ENCODE measurements at regions not wholly inside any gene's neighbourhood (a gene's known extent, or its start where the extent isn't known, plus 50 kb on each side); places are given as distances from the start of the nearest gene placed in this dataset.

GRCh38 chr16:73231944-73232554 is 184.1 kb upstream of the ZFHX3 start:
- no peak for TF ChIP-seq CTCF (IDR thresholded peaks at IDR 0.05)
- TF ChIP-seq SIN3A (IDR thresholded peaks at IDR 0.05; ENCODE audit: borderline replicate concordance, insufficient read depth, low read depth, low read length) = no peak
- TF ChIP-seq POLR2AphosphoS5 (IDR thresholded peaks at IDR 0.05; ENCODE audit: low read depth, low read length) = no peak
- no peak for TF ChIP-seq REST (IDR thresholded peaks at IDR 0.05; ENCODE audit: insufficient read depth in 1 of 2, low read depth in 2 of 2, low read length in 1 of 2)

All from Panc1 (cell line).